ENCODE measurements at regions not wholly inside any gene's neighbourhood (a gene's known extent, or its start where the extent isn't known, plus 50 kb on each side); places are given as distances from the start of the nearest gene placed in this dataset.

DNA sequence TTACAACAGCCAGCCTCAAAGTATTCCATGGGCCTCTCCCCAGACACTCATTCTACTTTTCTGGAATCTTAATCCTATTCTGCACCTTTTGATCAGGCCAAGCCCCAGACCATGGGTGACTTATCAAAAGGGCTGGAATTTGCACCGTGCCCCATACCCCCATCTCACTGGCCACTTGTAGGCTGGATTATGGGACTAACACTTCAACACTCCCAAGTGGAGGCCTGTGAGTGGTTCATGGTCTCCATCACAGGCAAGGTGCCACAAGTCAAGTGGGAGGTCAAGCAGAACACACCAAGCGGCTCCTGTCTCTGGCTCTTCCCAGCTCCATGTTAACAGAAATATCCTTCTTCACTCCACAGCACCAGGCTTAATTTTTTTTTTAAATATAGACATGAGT, 212.3 kb upstream of the HEY2 start:
- ATAC-seq (no peak), DNase-seq (ENCODE audit: low read depth, low spot score) (no peak)
- TF ChIP-seq TCF7L2 (IDR thresholded peaks at IDR 0.05; ENCODE audit: low read depth, low read length) (no peak), SIN3A (IDR thresholded peaks at IDR 0.05; ENCODE audit: borderline replicate concordance, insufficient read depth, low read depth, low read length) (no peak), POLR2AphosphoS5 (IDR thresholded peaks at IDR 0.05; ENCODE audit: low read depth, low read length) (no peak)
- TF ChIP-seq, protein P1, sequence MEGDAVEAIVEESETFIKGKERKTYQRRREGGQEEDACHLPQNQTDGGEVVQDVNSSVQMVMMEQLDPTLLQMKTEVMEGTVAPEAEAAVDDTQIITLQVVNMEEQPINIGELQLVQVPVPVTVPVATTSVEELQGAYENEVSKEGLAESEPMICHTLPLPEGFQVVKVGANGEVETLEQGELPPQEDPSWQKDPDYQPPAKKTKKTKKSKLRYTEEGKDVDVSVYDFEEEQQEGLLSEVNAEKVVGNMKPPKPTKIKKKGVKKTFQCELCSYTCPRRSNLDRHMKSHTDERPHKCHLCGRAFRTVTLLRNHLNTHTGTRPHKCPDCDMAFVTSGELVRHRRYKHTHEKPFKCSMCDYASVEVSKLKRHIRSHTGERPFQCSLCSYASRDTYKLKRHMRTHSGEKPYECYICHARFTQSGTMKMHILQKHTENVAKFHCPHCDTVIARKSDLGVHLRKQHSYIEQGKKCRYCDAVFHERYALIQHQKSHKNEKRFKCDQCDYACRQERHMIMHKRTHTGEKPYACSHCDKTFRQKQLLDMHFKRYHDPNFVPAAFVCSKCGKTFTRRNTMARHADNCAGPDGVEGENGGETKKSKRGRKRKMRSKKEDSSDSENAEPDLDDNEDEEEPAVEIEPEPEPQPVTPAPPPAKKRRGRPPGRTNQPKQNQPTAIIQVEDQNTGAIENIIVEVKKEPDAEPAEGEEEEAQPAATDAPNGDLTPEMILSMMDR (IDR thresholded peaks at IDR 0.05) = no peak
- TF ChIP-seq, protein P2, sequence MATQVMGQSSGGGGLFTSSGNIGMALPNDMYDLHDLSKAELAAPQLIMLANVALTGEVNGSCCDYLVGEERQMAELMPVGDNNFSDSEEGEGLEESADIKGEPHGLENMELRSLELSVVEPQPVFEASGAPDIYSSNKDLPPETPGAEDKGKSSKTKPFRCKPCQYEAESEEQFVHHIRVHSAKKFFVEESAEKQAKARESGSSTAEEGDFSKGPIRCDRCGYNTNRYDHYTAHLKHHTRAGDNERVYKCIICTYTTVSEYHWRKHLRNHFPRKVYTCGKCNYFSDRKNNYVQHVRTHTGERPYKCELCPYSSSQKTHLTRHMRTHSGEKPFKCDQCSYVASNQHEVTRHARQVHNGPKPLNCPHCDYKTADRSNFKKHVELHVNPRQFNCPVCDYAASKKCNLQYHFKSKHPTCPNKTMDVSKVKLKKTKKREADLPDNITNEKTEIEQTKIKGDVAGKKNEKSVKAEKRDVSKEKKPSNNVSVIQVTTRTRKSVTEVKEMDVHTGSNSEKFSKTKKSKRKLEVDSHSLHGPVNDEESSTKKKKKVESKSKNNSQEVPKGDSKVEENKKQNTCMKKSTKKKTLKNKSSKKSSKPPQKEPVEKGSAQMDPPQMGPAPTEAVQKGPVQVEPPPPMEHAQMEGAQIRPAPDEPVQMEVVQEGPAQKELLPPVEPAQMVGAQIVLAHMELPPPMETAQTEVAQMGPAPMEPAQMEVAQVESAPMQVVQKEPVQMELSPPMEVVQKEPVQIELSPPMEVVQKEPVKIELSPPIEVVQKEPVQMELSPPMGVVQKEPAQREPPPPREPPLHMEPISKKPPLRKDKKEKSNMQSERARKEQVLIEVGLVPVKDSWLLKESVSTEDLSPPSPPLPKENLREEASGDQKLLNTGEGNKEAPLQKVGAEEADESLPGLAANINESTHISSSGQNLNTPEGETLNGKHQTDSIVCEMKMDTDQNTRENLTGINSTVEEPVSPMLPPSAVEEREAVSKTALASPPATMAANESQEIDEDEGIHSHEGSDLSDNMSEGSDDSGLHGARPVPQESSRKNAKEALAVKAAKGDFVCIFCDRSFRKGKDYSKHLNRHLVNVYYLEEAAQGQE (IDR thresholded peaks at IDR 0.05; ENCODE audit: insufficient read depth in 1 of 2, low read depth in 2 of 2, low read length in 1 of 2) = no peak
- Histone ChIP-seq H3K9me3 (ENCODE audit: control insufficient read depth, insufficient read depth, low read depth, low read length) (no peaks in the 10 kb centered on the region), H3K4me1 (ENCODE audit: control insufficient read depth, insufficient read depth, low read length) (0 out of 2 replicates have a peak, but pooled peaks cover 3% of the 10 kb centered on the region), H3K27ac (ENCODE audit: low read length) (no peak overlapping the region), H3K36me3 (ENCODE audit: control insufficient read depth, insufficient read depth, low read length) (no peaks in the 10 kb centered on the region), H3K4me3 (ENCODE audit: low read depth in 2 of 2, low read length in 2 of 2) (no peak overlapping the region), H3K27me3 (ENCODE audit: control insufficient read depth, insufficient read depth, low read length) (peaks cover 20% of the 10 kb centered on the region)
- CTCF ChIA-PET = no interaction called here
- intact Hi-C loops (cut with micrococcal nuclease; ENCODE audit: unreplicated experiment) = no loop called here
- in situ Hi-C loops (cut with HindIII; ENCODE audit: low pct_unique_long_range_greater_than_20kb, low sequenced_read_pairs) = no loop called here
- POLR2A ChIA-PET = no interaction called here
- no TSS peak for BruUV-seq (replicated peaks)

DNA sequence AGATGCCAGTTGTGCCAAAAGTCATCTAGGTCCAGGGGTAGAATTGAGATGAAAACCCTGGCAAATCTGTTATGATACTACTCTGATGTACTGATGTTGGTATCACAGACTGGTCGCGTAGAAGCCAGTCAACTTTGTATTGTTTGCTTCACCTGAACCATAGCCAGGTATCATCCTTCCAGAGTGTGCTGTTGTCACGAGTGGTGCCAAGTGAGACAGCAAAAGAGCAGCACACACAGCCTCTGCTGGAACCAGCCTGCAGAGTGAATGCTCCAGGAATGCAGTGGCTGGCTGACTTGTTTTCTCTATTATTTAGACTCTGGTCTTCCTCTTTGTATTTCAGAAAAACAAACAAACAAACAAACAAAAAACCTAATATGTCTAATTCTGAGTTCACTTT, 209.5 kb upstream of the HEY2 start:
- ChIA-PET CTCF (no interaction called here), POLR2A (no interaction called here)
- Histone ChIP-seq H3K4me3 (ENCODE audit: low read depth in 2 of 2, low read length in 2 of 2) (no peak overlapping the region), H3K4me1 (ENCODE audit: control insufficient read depth, insufficient read depth, low read length) (no peaks in the 10 kb centered on the region), H3K36me3 (ENCODE audit: control insufficient read depth, insufficient read depth, low read length) (no peaks in the 10 kb centered on the region), H3K9me3 (ENCODE audit: control insufficient read depth, insufficient read depth, low read depth, low read length) (no peaks in the 10 kb centered on the region), H3K27me3 (ENCODE audit: control insufficient read depth, insufficient read depth, low read length) (peaks cover 9% of the 10 kb centered on the region), H3K27ac (ENCODE audit: low read length) (no peak overlapping the region)
- intact Hi-C loops (cut with micrococcal nuclease; ENCODE audit: unreplicated experiment) (no loop called here), in situ Hi-C loops (cut with HindIII; ENCODE audit: low pct_unique_long_range_greater_than_20kb, low sequenced_read_pairs) (no loop called here)
- DNase-seq (ENCODE audit: low read depth, low spot score) (no peak), ATAC-seq (no peak)
- no TSS peak for BruUV-seq (replicated peaks)
- TF ChIP-seq POLR2AphosphoS5 (IDR thresholded peaks at IDR 0.05; ENCODE audit: low read depth, low read length) (no peak), TCF7L2 (IDR thresholded peaks at IDR 0.05; ENCODE audit: low read depth, low read length) (no peak), SIN3A (IDR thresholded peaks at IDR 0.05; ENCODE audit: borderline replicate concordance, insufficient read depth, low read depth, low read length) (no peak)
- TF ChIP-seq, protein P1 (IDR thresholded peaks at IDR 0.05) = no peak
- TF ChIP-seq, protein P2 (IDR thresholded peaks at IDR 0.05; ENCODE audit: insufficient read depth in 1 of 2, low read depth in 2 of 2, low read length in 1 of 2) = no peak
